Upper lobe of right lung (tissue), 1 donor: ENCODE measurements at regions not wholly inside any gene's neighbourhood (a gene's known extent, or its start where the extent isn't known, plus 50 kb on each side); places are given as distances from the start of the nearest gene placed in this dataset.

Experiments used
- ATAC-seq: fragments of 200-7000 bp; cut with Tn5 transposase; one replicate; pipeline ENCODE4 v1.9.1; 2020; ENCODE audit warnings: mild to moderate bottlenecking, moderate library complexity
- DNase-seq: peaks from one replicate; pipeline ENCODE4 v3.0.0-alpha.2; 2020
- H3K27ac ChIP-seq: fragments of 200-600 bp; one replicate; pipeline ENCODE4 v1.8.0; 2022
- H3K27me3 ChIP-seq: fragments of 200-600 bp; one replicate; pipeline ENCODE4 v1.8.0; 2022; ENCODE audit warnings: mild to moderate bottlenecking
- H3K36me3 ChIP-seq: fragments of 200-600 bp; one replicate; pipeline ENCODE4 v1.8.0; 2022
- H3K4me1 ChIP-seq: fragments of 200-600 bp; one replicate; pipeline ENCODE4 v1.8.0; 2022
- H3K4me3 ChIP-seq: fragments of 200-600 bp; one replicate; pipeline ENCODE4 v1.8.0; 2022; ENCODE audit warnings: mild to moderate bottlenecking
- H3K9me3 ChIP-seq: fragments of 200-600 bp; one replicate; pipeline ENCODE4 v1.8.0; 2022
- CTCF ChIP-seq: fragments of 200-600 bp; IDR thresholded peaks from one replicate; pipeline ENCODE4 v1.8.0; 2022; ENCODE audit warnings: antibody characterized with exemption
- intact Hi-C: fragments of 100-400 bp; cut with DNase I; formaldehyde crosslinking; loops from one replicate; pipeline ENCODE4 v1.11.0; 2022
- donor health status: DM: no; HTN: yes; CAD: no; lungs with severe emphysema.

- H3K36me3 ChIP-seq = no peaks in the 10 kb centered on the region
- no peaks in the 10 kb centered on the region for H3K27me3 ChIP-seq
- H3K4me3 ChIP-seq = no peak overlapping the region
- peaks cover 10% of the 10 kb centered on the region for H3K4me1 ChIP-seq
- DNase-seq (no peak), ATAC-seq (no peak)
- no peak overlapping the region for H3K27ac ChIP-seq
- intact Hi-C loops = no loop called here
- no peaks in the 10 kb centered on the region for H3K9me3 ChIP-seq
- no peak for TF ChIP-seq CTCF
These were observed 64.3 kb upstream of the EPB41L1 start for GRCh38 chr20:36090223-36090622.

GRCh38 chr20:36091561-36092397, 62.8 kb upstream of the EPB41L1 start:
- ATAC-seq (peak; percentile 1), DNase-seq (no peak)
- no peak for TF ChIP-seq CTCF
- Histone ChIP-seq H3K4me3 (peak overlapping the region; percentile 65), H3K27me3 (no peaks in the 10 kb centered on the region), H3K4me1 (peaks cover 21% of the 10 kb centered on the region), H3K36me3 (no peaks in the 10 kb centered on the region), H3K27ac (peak overlapping the region; percentile 63), H3K9me3 (no peaks in the 10 kb centered on the region)
- intact Hi-C loops = no loop called here

GRCh38 chr20:36092398-36093024, 62.0 kb upstream of the EPB41L1 start:
- peaks cover 29% of the 10 kb centered on the region for H3K4me1 ChIP-seq
- intact Hi-C loops = no loop called here
- DNase-seq = peak; percentile 81

GRCh38 chr20:36093025-36093803, 61.3 kb upstream of the EPB41L1 start:
- Histone ChIP-seq H3K27me3 (no peaks in the 10 kb centered on the region), H3K36me3 (no peaks in the 10 kb centered on the region), H3K9me3 (no peaks in the 10 kb centered on the region), H3K4me3 (peak overlapping the region; percentile 65), H3K4me1 (peaks cover 36% of the 10 kb centered on the region), H3K27ac (peak overlapping the region; percentile 81)
- ATAC-seq (peak; percentile 79), DNase-seq (peak; percentile 90)
- TF ChIP-seq CTCF = no peak
- intact Hi-C loops = no loop called here

More at GRCh38 chr20:36092398-36093024, 62.0 kb upstream of the EPB41L1 start:
- peak overlapping the region; percentile 65 for H3K4me3 ChIP-seq
- H3K27me3 ChIP-seq = no peaks in the 10 kb centered on the region
- peak; percentile 62 for ATAC-seq
- no peaks in the 10 kb centered on the region for H3K36me3 ChIP-seq
- H3K9me3 ChIP-seq = no peaks in the 10 kb centered on the region
- no peak for TF ChIP-seq CTCF
- H3K27ac ChIP-seq = peak overlapping the region; percentile 63

GRCh38 chr20:36093804-36094145, 60.8 kb upstream of the EPB41L1 start:
- Histone ChIP-seq H3K27ac (peak overlapping the region; percentile 81), H3K36me3 (no peaks in the 10 kb centered on the region), H3K9me3 (no peaks in the 10 kb centered on the region), H3K4me3 (peak overlapping the region; percentile 65), H3K4me1 (peaks cover 40% of the 10 kb centered on the region), H3K27me3 (no peaks in the 10 kb centered on the region)
- DNase-seq = no peak
- TF ChIP-seq CTCF = no peak
- intact Hi-C loops = no loop called here
- ATAC-seq = peak; percentile 25
